ENCODE measurements at regions not wholly inside any gene's neighbourhood (a gene's known extent, or its start where the extent isn't known, plus 50 kb on each side); places are given as distances from the start of the nearest gene placed in this dataset. TPM values are rescaled to one million over a fixed set of nuclear protein-coding genes. Genes with fewer than 3 reads are reported as not detected.

DNA sequence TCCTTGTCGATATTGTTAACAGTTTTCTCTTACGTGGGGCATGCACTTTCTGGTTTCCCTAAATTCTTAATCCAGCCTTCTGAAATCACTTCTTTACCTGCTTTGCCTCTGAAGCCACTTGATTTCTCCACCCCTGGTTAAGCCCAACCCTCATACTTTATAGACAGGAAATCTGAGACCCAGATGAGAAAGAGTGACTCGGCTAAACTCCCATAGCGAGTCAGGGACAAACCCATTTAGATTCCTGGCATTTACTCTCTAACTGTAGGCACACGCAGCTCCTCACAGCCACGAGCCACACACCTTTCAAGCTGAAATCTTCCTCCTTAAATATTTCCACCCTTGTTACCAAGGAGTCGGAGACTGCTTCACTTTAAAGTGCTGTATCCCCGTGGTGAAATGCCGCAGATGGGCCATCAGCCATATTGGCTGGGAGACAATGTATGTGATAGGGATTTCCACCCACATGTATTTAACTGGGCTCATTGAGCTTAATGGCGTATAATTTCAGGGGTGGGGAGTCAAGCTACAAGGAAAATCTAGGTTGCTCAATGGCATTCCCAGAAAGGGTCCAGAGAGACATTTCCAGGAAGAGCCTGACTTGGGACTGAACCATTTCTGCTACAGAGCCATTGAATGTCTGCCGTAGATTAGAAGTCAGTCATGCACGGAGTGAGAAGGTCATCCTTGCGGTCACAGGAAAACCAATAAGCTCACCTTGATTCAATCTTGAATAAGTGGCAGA is 49.9 kb upstream of the GRK3 start:
- no peak for DNase-seq (ENCODE audit: low read depth)
- no peak overlapping the region for H3K4me3 ChIP-seq (ENCODE audit: low read depth, low read length)
- TF ChIP-seq, protein P1, sequence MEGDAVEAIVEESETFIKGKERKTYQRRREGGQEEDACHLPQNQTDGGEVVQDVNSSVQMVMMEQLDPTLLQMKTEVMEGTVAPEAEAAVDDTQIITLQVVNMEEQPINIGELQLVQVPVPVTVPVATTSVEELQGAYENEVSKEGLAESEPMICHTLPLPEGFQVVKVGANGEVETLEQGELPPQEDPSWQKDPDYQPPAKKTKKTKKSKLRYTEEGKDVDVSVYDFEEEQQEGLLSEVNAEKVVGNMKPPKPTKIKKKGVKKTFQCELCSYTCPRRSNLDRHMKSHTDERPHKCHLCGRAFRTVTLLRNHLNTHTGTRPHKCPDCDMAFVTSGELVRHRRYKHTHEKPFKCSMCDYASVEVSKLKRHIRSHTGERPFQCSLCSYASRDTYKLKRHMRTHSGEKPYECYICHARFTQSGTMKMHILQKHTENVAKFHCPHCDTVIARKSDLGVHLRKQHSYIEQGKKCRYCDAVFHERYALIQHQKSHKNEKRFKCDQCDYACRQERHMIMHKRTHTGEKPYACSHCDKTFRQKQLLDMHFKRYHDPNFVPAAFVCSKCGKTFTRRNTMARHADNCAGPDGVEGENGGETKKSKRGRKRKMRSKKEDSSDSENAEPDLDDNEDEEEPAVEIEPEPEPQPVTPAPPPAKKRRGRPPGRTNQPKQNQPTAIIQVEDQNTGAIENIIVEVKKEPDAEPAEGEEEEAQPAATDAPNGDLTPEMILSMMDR (IDR thresholded peaks at IDR 0.05; ENCODE audit: insufficient read depth, low read length) = no peak

Small RNAs in the stretch of these regions (small RNA-seq; reads per million reads assigned to genes)
- gene IGLL3P (not detected), gene MIR6817 (not detected)
